ENCODE measurements at regions not wholly inside any gene's neighbourhood (a gene's known extent, or its start where the extent isn't known, plus 50 kb on each side); places are given as distances from the start of the nearest gene placed in this dataset.

- H3K36me3 Mint-ChIP-seq (ENCODE audit: low read depth), result no peaks in the 10 kb centered on the region
- no peaks in the 10 kb centered on the region for H3K36me3 ChIP-seq (ENCODE audit: control insufficient read depth, insufficient read depth, low read length)
- no peaks in the 10 kb centered on the region for H3K4me1 ChIP-seq (ENCODE audit: control insufficient read depth, insufficient read depth, low read length)
- no peak for DNase-seq
- H3K9me3 ChIP-seq (ENCODE audit: control insufficient read depth, low read length), result peaks cover 23% of the 10 kb centered on the region
- no peaks in the 10 kb centered on the region for H3K4me1 Mint-ChIP-seq
- no peaks in the 10 kb centered on the region for H3K27me3 Mint-ChIP-seq (ENCODE audit: insufficient read depth)
- H3K27me3 ChIP-seq (ENCODE audit: control insufficient read depth, insufficient read depth, low read length, poor library complexity, severe bottlenecking), result no peaks in the 10 kb centered on the region
- H3K9me3 Mint-ChIP-seq, result peaks cover 35% of the 10 kb centered on the region
- H3K27ac ChIP-seq (ENCODE audit: low read depth, low read length), result no peak overlapping the region
- TF ChIP-seq, protein P1, sequence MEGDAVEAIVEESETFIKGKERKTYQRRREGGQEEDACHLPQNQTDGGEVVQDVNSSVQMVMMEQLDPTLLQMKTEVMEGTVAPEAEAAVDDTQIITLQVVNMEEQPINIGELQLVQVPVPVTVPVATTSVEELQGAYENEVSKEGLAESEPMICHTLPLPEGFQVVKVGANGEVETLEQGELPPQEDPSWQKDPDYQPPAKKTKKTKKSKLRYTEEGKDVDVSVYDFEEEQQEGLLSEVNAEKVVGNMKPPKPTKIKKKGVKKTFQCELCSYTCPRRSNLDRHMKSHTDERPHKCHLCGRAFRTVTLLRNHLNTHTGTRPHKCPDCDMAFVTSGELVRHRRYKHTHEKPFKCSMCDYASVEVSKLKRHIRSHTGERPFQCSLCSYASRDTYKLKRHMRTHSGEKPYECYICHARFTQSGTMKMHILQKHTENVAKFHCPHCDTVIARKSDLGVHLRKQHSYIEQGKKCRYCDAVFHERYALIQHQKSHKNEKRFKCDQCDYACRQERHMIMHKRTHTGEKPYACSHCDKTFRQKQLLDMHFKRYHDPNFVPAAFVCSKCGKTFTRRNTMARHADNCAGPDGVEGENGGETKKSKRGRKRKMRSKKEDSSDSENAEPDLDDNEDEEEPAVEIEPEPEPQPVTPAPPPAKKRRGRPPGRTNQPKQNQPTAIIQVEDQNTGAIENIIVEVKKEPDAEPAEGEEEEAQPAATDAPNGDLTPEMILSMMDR (conservative IDR thresholded peaks at IDR 0.05), result no peak
- H3K4me3 ChIP-seq (ENCODE audit: low read length), result no peak overlapping the region
- 91 to 92% methylated on average over 2 of the region's 6 CpGs for WGBS, 2 experiments (ENCODE audit: insufficient coverage in 1 of 2, insufficient read length in 1 of 2)
- H3K27ac Mint-ChIP-seq, result no peak overlapping the region
- H3K4me3 Mint-ChIP-seq, result no peak overlapping the region
- H3K9ac ChIP-seq (ENCODE audit: extremely low read depth, low read length, poor library complexity, severe bottlenecking), result no peak overlapping the region
Measured at GRCh38 chr13:107450431-107450830, 764.9 kb downstream of the LIG4 start.

- Histone ChIP-seq H3K4me3 (ENCODE audit: low read length) (no peak overlapping the region), H3K4me1 (ENCODE audit: control insufficient read depth, insufficient read depth, low read length) (no peaks in the 10 kb centered on the region), H3K36me3 (ENCODE audit: control insufficient read depth, insufficient read depth, low read length) (no peaks in the 10 kb centered on the region), H3K9me3 (ENCODE audit: control insufficient read depth, low read length) (peaks cover under 1% of the 10 kb centered on the region), H3K27me3 (ENCODE audit: control insufficient read depth, insufficient read depth, low read length, poor library complexity, severe bottlenecking) (no peaks in the 10 kb centered on the region), H3K27ac (ENCODE audit: low read depth, low read length) (no peak overlapping the region), H3K9ac (ENCODE audit: extremely low read depth, low read length, poor library complexity, severe bottlenecking) (no peak overlapping the region)
- TF ChIP-seq, protein P1 (conservative IDR thresholded peaks at IDR 0.05), result no peak
- H3K4me3 Mint-ChIP-seq, result no peak overlapping the region
- no peaks in the 10 kb centered on the region for H3K36me3 Mint-ChIP-seq (ENCODE audit: low read depth)
- no peak for DNase-seq
- H3K9me3 Mint-ChIP-seq, result peaks cover 9% of the 10 kb centered on the region
- no peaks in the 10 kb centered on the region for H3K27me3 Mint-ChIP-seq (ENCODE audit: insufficient read depth)
- H3K4me1 Mint-ChIP-seq, result no peaks in the 10 kb centered on the region
- 86 to 100% methylated on average over 2 to 4 of the region's 4 CpGs for WGBS, 2 experiments (ENCODE audit: insufficient coverage in 1 of 2, insufficient read length in 1 of 2)
- H3K27ac Mint-ChIP-seq, result no peak overlapping the region
Measured at GRCh38 chr13:107447591-107447990, 767.7 kb downstream of the LIG4 start.

DNA sequence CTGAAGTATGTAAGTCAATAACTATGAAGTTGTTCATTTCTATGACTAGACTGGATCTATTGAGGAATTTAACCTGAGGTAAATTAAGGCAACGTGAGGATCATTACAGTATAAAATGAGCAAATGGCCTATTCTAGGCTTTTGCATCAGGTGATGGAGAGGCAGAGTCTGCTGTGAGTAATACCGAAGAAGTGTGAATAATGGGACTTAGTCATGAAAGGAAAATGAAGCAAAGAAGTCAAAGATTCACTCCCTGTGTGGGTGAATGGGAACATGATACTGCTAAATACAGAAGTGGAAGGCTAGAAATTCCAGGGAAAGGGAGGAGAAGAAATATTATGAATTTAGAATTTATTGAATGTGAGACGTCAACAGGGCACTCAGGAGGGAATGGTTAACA lies 774.1 kb downstream of the LIG4 start:
- Mint-ChIP-seq H3K4me3 (no peak overlapping the region), H3K4me1 (no peaks in the 10 kb centered on the region), H3K9me3 (no peaks in the 10 kb centered on the region), H3K27me3 (ENCODE audit: insufficient read depth) (no peaks in the 10 kb centered on the region), H3K27ac (no peak overlapping the region), H3K36me3 (ENCODE audit: low read depth) (no peaks in the 10 kb centered on the region)
- DNase-seq, result no peak
- H3K27me3 ChIP-seq (ENCODE audit: control insufficient read depth, insufficient read depth, low read length, poor library complexity, severe bottlenecking), result no peaks in the 10 kb centered on the region
- no peak overlapping the region for H3K9ac ChIP-seq (ENCODE audit: extremely low read depth, low read length, poor library complexity, severe bottlenecking)
- H3K36me3 ChIP-seq (ENCODE audit: control insufficient read depth, insufficient read depth, low read length), result no peaks in the 10 kb centered on the region
- TF ChIP-seq, protein P1 (conservative IDR thresholded peaks at IDR 0.05), result no peak
- no peaks in the 10 kb centered on the region for H3K9me3 ChIP-seq (ENCODE audit: control insufficient read depth, low read length)
- no peaks in the 10 kb centered on the region for H3K4me1 ChIP-seq (ENCODE audit: control insufficient read depth, insufficient read depth, low read length)
- WGBS, 2 experiments (ENCODE audit: insufficient coverage in 1 of 2, insufficient read length in 1 of 2), result 86 to 93% methylated on average over 3 of the region's 3 CpGs
- H3K27ac ChIP-seq (ENCODE audit: low read depth, low read length), result no peak overlapping the region
- H3K4me3 ChIP-seq (ENCODE audit: low read length), result no peak overlapping the region
